ENCODE measurements at regions not wholly inside any gene's neighbourhood (a gene's known extent, or its start where the extent isn't known, plus 50 kb on each side); places are given as distances from the start of the nearest gene placed in this dataset.

DNA sequence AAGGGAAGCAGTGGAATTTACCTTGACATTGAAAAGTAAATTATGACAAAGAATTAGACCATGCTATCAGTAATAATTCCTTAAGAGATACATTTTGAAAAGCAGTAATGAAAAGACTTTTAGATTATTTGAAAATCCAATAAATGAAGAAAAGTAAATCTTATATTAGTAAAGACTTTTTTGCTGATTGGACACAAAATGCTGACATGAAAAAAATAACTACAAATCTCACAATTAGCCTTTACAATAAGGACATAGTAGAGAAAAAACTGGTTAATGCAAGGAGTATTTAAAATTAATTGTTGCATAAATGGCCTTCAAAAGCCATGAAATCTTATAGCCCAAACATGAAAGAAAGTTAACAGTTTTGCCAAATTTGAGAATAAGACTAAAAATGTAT lies 446.1 kb upstream of the FAM241A start:
- TF ChIP-seq YY1 (IDR thresholded peaks at IDR 0.05; ENCODE audit: insufficient read depth, insufficient read length) (no peak), SUZ12 (IDR thresholded peaks at IDR 0.05; ENCODE audit: extremely low read depth, insufficient read depth, insufficient read length) (no peak), ZNF274 (IDR thresholded peaks at IDR 0.05; ENCODE audit: low read depth, low read length) (no peak)

All from NT2/D1 (cell line).